ENCODE measurements at regions not wholly inside any gene's neighbourhood (a gene's known extent, or its start where the extent isn't known, plus 50 kb on each side); places are given as distances from the start of the nearest gene placed in this dataset.

- Histone ChIP-seq H3K4me3 (no peak overlapping the region), H3K27me3 (replicated peaks in 1 of 7) (no peaks in the 10 kb centered on the region), H3K4me1 (no peaks in the 10 kb centered on the region), H3K27ac (no peak overlapping the region), H3K9me3 (no peaks in the 10 kb centered on the region), H3K36me3 (no peaks in the 10 kb centered on the region)
- no peak for DNase-seq
- TF ChIP-seq POLR2AphosphoS5 (IDR thresholded peaks at IDR 0.05) = no peak
- TF ChIP-seq POLR2A (IDR thresholded peaks at IDR 0.05) = no peak
- no peak for TF ChIP-seq CTCF (IDR thresholded peaks at IDR 0.05 in 8 of 11, conservative IDR thresholded peaks at IDR 0.05 in 3 of 11)
- intact Hi-C loops (cut with DNase I; ENCODE audit: low total_unique reads) = no loop called here
- 67 to 79% (median 72%) methylated on average over 1 of the region's 1 CpG for WGBS, 5 donors
Measured at GRCh38 chr9:71233646-71234045, 112.2 kb upstream of the TRPM3 start.

GRCh38 chr9:71223953-71224538 is 102.6 kb upstream of the TRPM3 start:
- H3K4me3 ChIP-seq = no peak overlapping the region
- no peaks in the 10 kb centered on the region for H3K27me3 ChIP-seq (replicated peaks in 1 of 7)
- H3K4me1 ChIP-seq = no peaks in the 10 kb centered on the region
- no peak for DNase-seq
- intact Hi-C loops (cut with DNase I; ENCODE audit: low total_unique reads) = no loop called here
- H3K9me3 ChIP-seq = no peaks in the 10 kb centered on the region
- TF ChIP-seq CTCF (IDR thresholded peaks at IDR 0.05 in 8 of 11, conservative IDR thresholded peaks at IDR 0.05 in 3 of 11) = peak in 1 of 11 experiments; percentile 8
- no peak for TF ChIP-seq POLR2AphosphoS5 (IDR thresholded peaks at IDR 0.05)
- no peak overlapping the region for H3K27ac ChIP-seq
- 76 to 90% (median 89%) methylated on average over 1 of the region's 1 CpG for WGBS, 5 donors
- no peaks in the 10 kb centered on the region for H3K36me3 ChIP-seq

GRCh38 chr9:71218774-71219173 is 97.4 kb upstream of the TRPM3 start:
- no peak for TF ChIP-seq POLR2A (IDR thresholded peaks at IDR 0.05)
- TF ChIP-seq POLR2AphosphoS5 (IDR thresholded peaks at IDR 0.05) = no peak
- TF ChIP-seq CTCF (IDR thresholded peaks at IDR 0.05 in 8 of 11, conservative IDR thresholded peaks at IDR 0.05 in 3 of 11) = no peak
- WGBS, 5 donors = 64 to 82% (median 72%) methylated on average over 4 of the region's 4 CpGs
- H3K27me3 ChIP-seq (replicated peaks in 1 of 7) = no peaks in the 10 kb centered on the region
- no peaks in the 10 kb centered on the region for H3K4me1 ChIP-seq
- H3K27ac ChIP-seq = no peak overlapping the region
- intact Hi-C loops (cut with DNase I; ENCODE audit: low total_unique reads) = no loop called here
- H3K9me3 ChIP-seq = peaks cover 0 to 14% (median 10%) of the 10 kb centered on the region in 8 donors
- DNase-seq = no peak
- H3K4me3 ChIP-seq = no peak overlapping the region
- H3K36me3 ChIP-seq = no peaks in the 10 kb centered on the region

- DNase-seq = no peak
- H3K4me1 ChIP-seq = no peaks in the 10 kb centered on the region
- peaks cover 0 to 31% (median 23%) of the 10 kb centered on the region in 8 donors for H3K9me3 ChIP-seq
- TF ChIP-seq CTCF (IDR thresholded peaks at IDR 0.05 in 8 of 11, conservative IDR thresholded peaks at IDR 0.05 in 3 of 11) (no peak), POLR2AphosphoS5 (IDR thresholded peaks at IDR 0.05) (no peak), POLR2A (IDR thresholded peaks at IDR 0.05) (no peak)
- H3K4me3 ChIP-seq = no peak overlapping the region
- no peaks in the 10 kb centered on the region for H3K36me3 ChIP-seq
- no peak overlapping the region for H3K27ac ChIP-seq
- intact Hi-C loops (cut with DNase I; ENCODE audit: low total_unique reads) = no loop called here
- H3K27me3 ChIP-seq (replicated peaks in 1 of 7) = no peaks in the 10 kb centered on the region
Measured at GRCh38 chr9:71213633-71214032, 92.2 kb upstream of the TRPM3 start.
